ENCODE measurements at regions not wholly inside any gene's neighbourhood (a gene's known extent, or its start where the extent isn't known, plus 50 kb on each side); places are given as distances from the start of the nearest gene placed in this dataset.
A peak's percentile ranks its signal among the peaks of the same experiment; 100 is the strongest.

GRCh38 chr5:128629157-128629556, 91.1 kb upstream of the FBN2 start:
- Histone ChIP-seq H3K9me3 (ENCODE audit: control insufficient read depth, low read depth, low read length) (no peaks in the 10 kb centered on the region), H3K27ac (ENCODE audit: control insufficient read depth, insufficient read depth, low read length) (no peak overlapping the region), H3K9ac (ENCODE audit: control insufficient read depth, extremely low read depth, insufficient read depth, low read length) (no peak overlapping the region), H3K79me2 (ENCODE audit: control insufficient read depth, insufficient read depth, low read length) (no peaks in the 10 kb centered on the region), H3K27me3 (ENCODE audit: control insufficient read depth, extremely low read depth, insufficient read depth, low read length) (no peaks in the 10 kb centered on the region), H3K36me3 (ENCODE audit: control insufficient read depth in 2 of 2, extremely low read depth in 1 of 2, insufficient read depth in 2 of 2, low read length in 2 of 2) (no peaks in the 10 kb centered on the region), H3K4me1 (ENCODE audit: control insufficient read depth, extremely low read depth, insufficient read depth, low read length) (peaks cover 17% of the 10 kb centered on the region), H3K9me1 (ENCODE audit: control insufficient read depth, extremely low read depth, insufficient read depth, low read length) (no peaks in the 10 kb centered on the region), H3K4me2 (ENCODE audit: control insufficient read depth, extremely low read depth, insufficient read depth, low read depth, low read length) (no peak overlapping the region), H3K4me3 (ENCODE audit: control insufficient read depth in 2 of 3, extremely low read depth in 1 of 3, insufficient read depth in 2 of 3, low read depth in 1 of 3, low read length in 3 of 3) (no peak overlapping the region), H2AFZ (ENCODE audit: control insufficient read depth, low read length) (no peak overlapping the region), H4K20me1 (ENCODE audit: control insufficient read depth, extremely low read depth, insufficient read depth, low read length) (no peaks in the 10 kb centered on the region)
- TF ChIP-seq CTCF (optimal IDR thresholded peaks at IDR 0.05 in 1 of 3, IDR thresholded peaks at IDR 0.05 in 1 of 3, conservative IDR thresholded peaks at IDR 0.05 in 1 of 3; ENCODE audit: extremely low read depth in 1 of 3, insufficient read depth in 2 of 3, low read length in 3 of 3), result no peak
- TF ChIP-seq EZH2 (IDR thresholded peaks at IDR 0.05; ENCODE audit: low read length), result no peak
- DNase-seq (ENCODE audit: low read depth, low spot score) (no peak), FAIRE-seq (no peak)
- dilution Hi-C loops (cut with MboI; ENCODE audit: extremely low pct_ligation_motif_present, low sequenced_read_pairs), result no loop called here

- Histone ChIP-seq H3K9ac (ENCODE audit: control insufficient read depth, extremely low read depth, insufficient read depth, low read length) (no peak overlapping the region), H3K36me3 (ENCODE audit: control insufficient read depth in 2 of 2, extremely low read depth in 1 of 2, insufficient read depth in 2 of 2, low read length in 2 of 2) (no peaks in the 10 kb centered on the region), H4K20me1 (ENCODE audit: control insufficient read depth, extremely low read depth, insufficient read depth, low read length) (no peaks in the 10 kb centered on the region), H3K4me3 (ENCODE audit: control insufficient read depth in 2 of 3, extremely low read depth in 1 of 3, insufficient read depth in 2 of 3, low read depth in 1 of 3, low read length in 3 of 3) (no peak overlapping the region), H3K27ac (ENCODE audit: control insufficient read depth, insufficient read depth, low read length) (no peak overlapping the region), H3K4me1 (ENCODE audit: control insufficient read depth, extremely low read depth, insufficient read depth, low read length) (peaks cover 17% of the 10 kb centered on the region), H2AFZ (ENCODE audit: control insufficient read depth, low read length) (no peak overlapping the region), H3K4me2 (ENCODE audit: control insufficient read depth, extremely low read depth, insufficient read depth, low read depth, low read length) (no peak overlapping the region), H3K27me3 (ENCODE audit: control insufficient read depth, extremely low read depth, insufficient read depth, low read length) (no peaks in the 10 kb centered on the region), H3K79me2 (ENCODE audit: control insufficient read depth, insufficient read depth, low read length) (no peaks in the 10 kb centered on the region), H3K9me1 (ENCODE audit: control insufficient read depth, extremely low read depth, insufficient read depth, low read length) (no peaks in the 10 kb centered on the region), H3K9me3 (ENCODE audit: control insufficient read depth, low read depth, low read length) (no peaks in the 10 kb centered on the region)
- DNase-seq (ENCODE audit: low read depth, low spot score), result no peak
- FAIRE-seq, result peak; percentile 51
- TF ChIP-seq CTCF (optimal IDR thresholded peaks at IDR 0.05 in 1 of 3, IDR thresholded peaks at IDR 0.05 in 1 of 3, conservative IDR thresholded peaks at IDR 0.05 in 1 of 3; ENCODE audit: extremely low read depth in 1 of 3, insufficient read depth in 2 of 3, low read length in 3 of 3), result no peak
- no peak for TF ChIP-seq EZH2 (IDR thresholded peaks at IDR 0.05; ENCODE audit: low read length)
- dilution Hi-C loops (cut with MboI; ENCODE audit: extremely low pct_ligation_motif_present, low sequenced_read_pairs), result no loop called here
These were observed 92.1 kb upstream of the FBN2 start for GRCh38 chr5:128630121-128630520.
